ENCODE measurements at regions not wholly inside any gene's neighbourhood (a gene's known extent, or its start where the extent isn't known, plus 50 kb on each side); places are given as distances from the start of the nearest gene placed in this dataset.
"Not testable (repeated sequence)": the region's sequence is repeated elsewhere in the genome, so short reads cannot be mapped to it uniquely, and the experiment has no call there.

GRCh38 chr3:6425289-6425820, 435.6 kb upstream of the GRM7 start:
- TF ChIP-seq CTCF (IDR thresholded peaks at IDR 0.05; ENCODE audit: insufficient read depth, low read length, poor library complexity, severe bottlenecking): no peak
- H3K27me3 ChIP-seq (ENCODE audit: control insufficient read depth, insufficient read depth, low read length): no peaks in the 10 kb centered on the region
- no peaks in the 10 kb centered on the region for H3K36me3 ChIP-seq (ENCODE audit: control insufficient read depth, insufficient read depth, low read length)
- DNase-seq (ENCODE audit: low read depth): no peak
- no peak overlapping the region for H3K4me3 ChIP-seq (ENCODE audit: low read depth, low read length)

- H3K36me3 ChIP-seq (ENCODE audit: control insufficient read depth, insufficient read depth, low read length); DNase-seq (ENCODE audit: low read depth); H3K27me3 ChIP-seq (ENCODE audit: control insufficient read depth, insufficient read depth, low read length); H3K4me3 ChIP-seq (ENCODE audit: low read depth, low read length): not testable (repeated sequence)
Observed at GRCh38 chr3:6428276-6428675, 432.6 kb upstream of the GRM7 start.

- no peak for DNase-seq (ENCODE audit: low read depth)
- TF ChIP-seq CTCF (IDR thresholded peaks at IDR 0.05; ENCODE audit: insufficient read depth, low read length, poor library complexity, severe bottlenecking): no peak
- no peaks in the 10 kb centered on the region for H3K27me3 ChIP-seq (ENCODE audit: control insufficient read depth, insufficient read depth, low read length)
- H3K4me3 ChIP-seq (ENCODE audit: low read depth, low read length): no peak overlapping the region
- no peaks in the 10 kb centered on the region for H3K36me3 ChIP-seq (ENCODE audit: control insufficient read depth, insufficient read depth, low read length)
Observed at GRCh38 chr3:6435951-6436350, 425.0 kb upstream of the GRM7 start.

GRCh38 chr3:6437631-6438030, 423.3 kb upstream of the GRM7 start:
- no peak for DNase-seq (ENCODE audit: low read depth)
- Histone ChIP-seq H3K36me3 (ENCODE audit: control insufficient read depth, insufficient read depth, low read length) (no peaks in the 10 kb centered on the region), H3K27me3 (ENCODE audit: control insufficient read depth, insufficient read depth, low read length) (no peaks in the 10 kb centered on the region), H3K4me3 (ENCODE audit: low read depth, low read length) (no peak overlapping the region)
- no peak for TF ChIP-seq CTCF (IDR thresholded peaks at IDR 0.05; ENCODE audit: insufficient read depth, low read length, poor library complexity, severe bottlenecking)

- no peaks in the 10 kb centered on the region for H3K36me3 ChIP-seq (ENCODE audit: control insufficient read depth, insufficient read depth, low read length)
- DNase-seq (ENCODE audit: low read depth): no peak
- no peaks in the 10 kb centered on the region for H3K27me3 ChIP-seq (ENCODE audit: control insufficient read depth, insufficient read depth, low read length)
- no peak overlapping the region for H3K4me3 ChIP-seq (ENCODE audit: low read depth, low read length)
- no peak for TF ChIP-seq CTCF (IDR thresholded peaks at IDR 0.05; ENCODE audit: insufficient read depth, low read length, poor library complexity, severe bottlenecking)
Observed at GRCh38 chr3:6438031-6438430, 422.9 kb upstream of the GRM7 start.

- Histone ChIP-seq H3K36me3 (ENCODE audit: control insufficient read depth, insufficient read depth, low read length) (no peaks in the 10 kb centered on the region), H3K27me3 (ENCODE audit: control insufficient read depth, insufficient read depth, low read length) (no peaks in the 10 kb centered on the region), H3K4me3 (ENCODE audit: low read depth, low read length) (no peak overlapping the region)
- no peak for DNase-seq (ENCODE audit: low read depth)
- TF ChIP-seq CTCF (IDR thresholded peaks at IDR 0.05; ENCODE audit: insufficient read depth, low read length, poor library complexity, severe bottlenecking): no peak
Observed at GRCh38 chr3:6439226-6439625, 421.7 kb upstream of the GRM7 start.
